Heart left ventricle (tissue), 13 donors: ENCODE measurements at regions not wholly inside any gene's neighbourhood (a gene's known extent, or its start where the extent isn't known, plus 50 kb on each side); places are given as distances from the start of the nearest gene placed in this dataset.

Experiments used
- CTCF ChIP-seq, 12 donors: fragments of 200-600 bp; sonication (generic) in 4 of 12; IDR thresholded peaks; one replicate each; pipeline versions ENCODE4 v1.5.0 to v1.8.0; 2018 to 2022; ENCODE audit warnings: antibody characterized with exemption in 12 of 12, mild to moderate bottlenecking in 5 of 12
- POLR2A ChIP-seq, 2 donors: fragments of 450-650 bp; IDR thresholded peaks; one replicate each; pipeline ENCODE4 v1.6.1; 2017; ENCODE audit warnings: antibody characterized with exemption in 2 of 2, mild to moderate bottlenecking in 2 of 2, moderate library complexity in 2 of 2
- donor health status: ischemic (EF 13 %, LVEDD 7.1; RV severe dilation, severe dysfunction).
- donor health status: DM: no; HTN: yes; CAD: no.
- donor health status: DM: no; HTN: no; CAD: no.
- donor health status: ischemic (EF 25% LVEDD 6.9; RV normal size, moderate dysfunction).
- donor health status: ischemic (EF 25% LVEDD 5.7; RV mildly dilated, moderate dysfunction).
- donor health status: ischemic (EF 35%, LVEDD 5.7; RV mildly dilated, moderate dysfunction).
- donor health status: nonischemic (EF 11% LVEDD 7.7; RV severe dilation, severe dysfunction).
- donor health status: DM: yes; HTN: yes; CAD: no.
- donor health status: PGD.
- donor health status: ischemic (EF 29% LVEDD 5.4; RV normal size, mild dysfunction).
- donor health status: nonischemic (EF 23%, LVEDD 6.1; RV moderate dilation, normal function).

DNA sequence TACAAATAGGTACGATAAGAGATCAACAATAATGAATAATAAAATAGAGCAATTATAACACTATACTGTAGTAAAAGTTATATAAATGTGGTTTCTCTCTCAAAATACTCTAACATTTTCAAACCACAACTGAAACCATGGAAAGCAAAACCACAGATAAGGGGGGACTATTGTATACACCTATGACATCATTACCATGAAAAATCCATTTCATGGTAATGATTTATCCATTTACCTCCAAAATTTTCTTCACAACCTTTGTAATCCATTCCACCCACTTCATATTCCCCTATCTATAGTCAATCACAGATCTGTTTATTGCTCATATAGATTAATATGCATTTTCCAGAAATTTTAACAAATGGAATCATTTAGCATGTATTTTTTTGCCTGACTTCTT is 163.9 kb upstream of the G2E3 start:
- TF ChIP-seq CTCF (IDR thresholded peaks at IDR 0.05) (no peak), POLR2A (IDR thresholded peaks at IDR 0.05) (no peak)
